T47D (cell line): ENCODE measurements at regions not wholly inside any gene's neighbourhood (a gene's known extent, or its start where the extent isn't known, plus 50 kb on each side); places are given as distances from the start of the nearest gene placed in this dataset.
"Not testable (repeated sequence)": the region's sequence is repeated elsewhere in the genome, so short reads cannot be mapped to it uniquely, and the experiment has no call there.

Experiments
- DNase-seq, 2 experiments: peaks; one replicate each; pipeline versions ENCODE4 v3.0.0 to v3.0.0-alpha.2; 2011 to 2012; ENCODE audit warnings: low read depth in 1 of 2, low spot score in 1 of 2
- JUND ChIP-seq: IDR thresholded peaks from 2 replicates; pipeline ENCODE4 v1.6.1; 2012; ENCODE audit warnings: low read depth
- in situ Hi-C: cut with HindIII; loops from 2 replicates; pipeline ENCODE4 v1.10.0; 2016; ENCODE audit warnings: low sequenced_read_pairs, low pct_unique_long_range_greater_than_20kb

DNA sequence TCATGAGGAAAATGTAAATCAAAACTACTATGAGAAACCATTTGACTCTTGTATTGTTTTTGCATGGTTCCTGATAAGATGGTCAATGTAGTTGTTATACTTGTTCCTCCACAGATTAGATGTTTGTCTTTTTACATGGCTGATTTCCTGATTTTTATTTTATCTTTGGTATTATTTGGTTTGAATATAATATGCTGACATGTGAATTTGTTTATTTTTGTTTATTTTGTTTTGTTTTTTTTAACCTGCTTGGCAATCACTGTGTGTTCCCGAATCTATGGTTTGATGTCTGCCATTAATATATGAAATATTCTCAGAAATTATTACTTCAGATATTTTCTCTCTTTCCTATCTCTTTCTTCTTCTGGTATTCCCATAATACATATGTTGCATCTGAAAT is 899.5 kb upstream of the ADGRB3 start:
- in situ Hi-C loops = no loop called here
- no peak for TF ChIP-seq JUND
- no peak for DNase-seq

DNA sequence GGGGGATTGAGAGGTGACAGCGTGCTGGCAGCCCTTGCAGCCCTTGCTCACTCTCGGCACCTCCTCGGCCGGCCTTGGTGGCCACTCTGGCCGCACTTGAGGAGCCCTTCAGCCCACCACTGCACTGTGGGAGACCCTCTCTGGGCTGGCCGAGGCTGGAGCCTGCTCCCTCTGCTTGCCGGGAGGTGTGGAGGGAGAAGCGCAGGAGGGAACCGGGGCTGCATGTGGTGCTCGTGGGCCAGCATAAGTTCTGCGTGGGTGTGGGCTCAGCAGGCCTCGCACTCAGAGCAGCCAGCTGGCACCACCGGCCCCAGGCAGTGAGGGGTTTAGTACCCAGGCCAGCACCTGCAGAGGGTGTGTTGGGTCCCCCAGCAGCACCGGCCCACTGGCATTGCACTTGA is 912.2 kb upstream of the ADGRB3 start:
- TF ChIP-seq JUND = no peak
- in situ Hi-C loops = no loop called here
- no peak for DNase-seq

DNA sequence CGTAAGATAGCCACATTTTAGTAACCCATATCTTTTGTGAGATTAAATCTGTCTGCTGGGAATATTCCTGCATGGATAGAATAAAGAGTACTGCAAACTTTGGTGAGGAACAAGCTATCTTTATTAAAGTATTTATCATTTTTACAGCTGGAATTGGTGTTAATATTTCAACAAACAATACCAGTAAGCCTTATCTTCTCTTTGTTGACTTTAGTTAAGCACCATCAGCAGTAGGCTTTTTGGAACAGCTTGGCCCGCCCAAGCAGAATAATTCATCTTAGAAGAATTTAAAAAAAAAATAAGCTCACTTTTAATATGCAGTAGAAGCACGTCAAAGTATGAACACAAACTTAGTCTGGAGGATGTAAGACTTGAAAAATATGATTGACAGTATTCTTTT is 917.8 kb upstream of the ADGRB3 start:
- TF ChIP-seq JUND = no peak
- in situ Hi-C loops = no loop called here
- DNase-seq = no peak

DNA sequence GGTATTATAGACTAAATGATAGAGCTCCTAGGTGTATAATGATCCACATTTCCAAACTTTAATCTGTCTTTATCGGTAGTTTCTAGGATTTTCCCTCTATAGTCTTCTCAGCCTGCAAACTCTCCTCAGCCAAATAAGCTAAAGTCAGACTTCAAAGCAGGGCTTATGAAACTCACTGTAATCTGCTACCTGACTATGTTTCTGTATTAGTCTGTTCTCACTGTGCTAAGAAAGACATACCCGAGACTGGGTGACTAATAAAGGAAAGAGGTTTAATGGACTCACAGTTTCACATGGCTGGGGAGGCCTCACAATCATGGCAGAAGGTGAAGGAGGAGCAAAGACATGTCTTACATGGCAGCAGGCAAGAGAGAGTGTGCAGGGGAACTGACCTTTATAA is 928.7 kb upstream of the ADGRB3 start:
- DNase-seq = no peak
- in situ Hi-C loops = no loop called here
- no peak for TF ChIP-seq JUND

DNA sequence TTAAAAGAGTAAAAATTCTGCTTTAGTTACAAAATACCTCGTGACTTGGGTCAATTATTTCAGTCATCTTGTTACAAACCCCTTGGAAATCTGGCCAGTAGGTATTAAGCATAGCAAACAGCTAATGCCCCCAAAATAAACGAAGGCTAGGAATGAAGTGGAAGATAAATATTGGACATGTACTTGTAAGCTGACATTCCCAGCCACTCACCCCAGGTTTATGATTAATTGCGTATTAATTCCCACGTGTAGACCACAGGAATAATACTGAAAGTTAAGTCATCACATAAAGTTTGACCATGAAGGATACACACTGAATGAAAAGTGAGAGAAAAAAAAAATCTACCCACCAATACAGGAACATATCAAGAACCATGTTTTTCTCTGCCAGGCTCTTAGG is 936.5 kb upstream of the ADGRB3 start:
- no peak for TF ChIP-seq JUND
- in situ Hi-C loops = no loop called here
- no peak for DNase-seq

DNA sequence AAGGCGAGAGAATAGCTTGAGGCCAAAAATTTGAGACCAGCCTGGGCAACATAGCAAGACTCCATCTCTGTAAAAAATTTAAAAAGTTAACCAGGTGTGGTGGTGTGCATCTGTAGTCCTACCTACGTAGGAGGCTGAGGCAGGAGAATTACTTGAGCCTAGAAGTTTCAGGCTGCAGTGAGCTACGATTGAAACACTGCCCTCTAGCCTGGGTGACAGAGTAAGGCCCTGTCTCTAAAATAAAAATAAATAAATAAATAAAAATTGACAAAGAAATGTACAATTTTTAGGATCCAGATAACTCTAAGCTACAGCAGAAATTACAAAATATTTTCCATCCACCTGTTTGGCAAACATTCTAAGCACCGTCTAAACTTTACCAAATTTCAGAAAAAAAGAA is 941.0 kb upstream of the ADGRB3 start:
- TF ChIP-seq JUND = no peak
- in situ Hi-C loops = no loop called here
- peak in 1 of 2 experiments; percentile 44 for DNase-seq

DNA sequence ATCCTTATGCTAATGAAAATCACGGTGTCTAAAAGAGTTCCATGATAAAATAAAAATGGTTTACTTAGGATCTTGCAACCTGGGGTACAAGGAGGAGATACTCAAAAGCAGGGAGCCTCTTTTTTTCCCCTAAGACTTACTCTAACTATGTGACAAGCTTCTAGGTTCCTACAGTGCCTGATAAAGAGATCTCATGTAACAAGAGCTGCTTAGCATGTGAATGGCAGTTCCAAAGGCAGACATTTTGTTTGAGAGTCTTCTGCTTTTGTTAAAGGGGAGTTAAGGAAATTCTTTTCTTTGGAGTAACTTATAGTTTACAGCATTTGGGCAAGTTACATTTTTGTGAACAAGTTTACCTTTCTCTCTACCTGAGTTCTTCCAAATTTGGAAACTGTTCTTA is 945.8 kb upstream of the ADGRB3 start:
- in situ Hi-C loops = no loop called here
- TF ChIP-seq JUND = no peak
- no peak for DNase-seq

DNA sequence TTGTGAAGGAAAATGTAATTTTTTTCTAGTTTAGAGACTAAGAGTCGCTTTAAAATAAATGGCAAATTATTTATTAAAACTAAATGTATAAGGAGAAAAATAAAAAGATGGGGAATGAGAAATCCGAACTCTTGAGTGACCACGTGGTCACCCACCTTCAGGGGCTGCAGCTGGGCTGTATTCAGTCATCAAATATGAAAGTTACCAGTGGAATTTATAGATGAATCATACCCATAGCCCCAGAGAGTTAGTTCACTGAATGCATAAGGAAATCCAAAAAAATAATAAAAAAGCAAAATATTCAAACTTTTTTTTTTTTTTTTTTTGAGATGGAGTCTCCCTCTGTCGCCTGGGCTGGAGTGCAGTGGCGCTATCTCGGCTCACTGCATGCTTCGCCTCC is 947.7 kb upstream of the ADGRB3 start:
- DNase-seq = no peak
- no peak for TF ChIP-seq JUND
- in situ Hi-C loops = no loop called here

DNA sequence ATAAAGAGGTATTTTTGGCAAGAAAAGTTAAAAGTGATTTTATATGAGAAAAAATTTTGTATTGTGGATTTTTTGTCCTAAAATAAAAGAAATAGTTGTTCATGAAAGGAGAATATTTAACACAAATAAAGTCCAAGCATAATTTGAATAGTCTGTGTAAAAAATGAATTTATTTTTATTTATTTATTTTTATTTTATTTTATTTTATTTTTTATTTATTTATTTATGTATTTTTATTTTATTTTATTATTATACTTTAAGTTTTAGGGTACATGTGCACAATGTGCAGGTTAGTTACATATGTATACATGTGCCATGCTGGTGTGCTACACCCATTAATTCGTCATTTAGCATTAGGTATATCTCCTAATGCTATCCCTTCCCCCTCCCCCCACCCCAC is 948.9 kb upstream of the ADGRB3 start:
- in situ Hi-C loops, DNase-seq: not testable (repeated sequence)

DNA sequence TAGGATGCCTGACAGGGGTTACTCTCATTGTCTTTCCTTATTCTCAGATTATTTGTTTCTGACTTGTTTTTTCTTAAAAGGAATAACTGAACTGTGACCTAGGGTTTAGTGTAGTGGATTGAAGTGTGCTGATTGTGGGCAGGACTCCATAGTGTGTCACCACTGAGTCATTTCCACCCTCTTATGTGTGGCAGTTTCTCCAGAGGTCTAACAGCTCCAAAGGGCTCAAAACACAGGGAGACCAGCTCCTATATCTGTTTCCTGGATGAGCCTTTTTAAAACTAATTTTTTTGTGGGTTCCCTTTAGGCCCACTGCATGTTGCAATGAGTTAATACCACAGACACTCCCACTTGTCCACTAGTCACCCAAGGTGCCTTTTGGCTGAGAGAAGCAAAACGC is 951.1 kb upstream of the ADGRB3 start:
- in situ Hi-C loops = no loop called here
- no peak for TF ChIP-seq JUND
- no peak for DNase-seq

DNA sequence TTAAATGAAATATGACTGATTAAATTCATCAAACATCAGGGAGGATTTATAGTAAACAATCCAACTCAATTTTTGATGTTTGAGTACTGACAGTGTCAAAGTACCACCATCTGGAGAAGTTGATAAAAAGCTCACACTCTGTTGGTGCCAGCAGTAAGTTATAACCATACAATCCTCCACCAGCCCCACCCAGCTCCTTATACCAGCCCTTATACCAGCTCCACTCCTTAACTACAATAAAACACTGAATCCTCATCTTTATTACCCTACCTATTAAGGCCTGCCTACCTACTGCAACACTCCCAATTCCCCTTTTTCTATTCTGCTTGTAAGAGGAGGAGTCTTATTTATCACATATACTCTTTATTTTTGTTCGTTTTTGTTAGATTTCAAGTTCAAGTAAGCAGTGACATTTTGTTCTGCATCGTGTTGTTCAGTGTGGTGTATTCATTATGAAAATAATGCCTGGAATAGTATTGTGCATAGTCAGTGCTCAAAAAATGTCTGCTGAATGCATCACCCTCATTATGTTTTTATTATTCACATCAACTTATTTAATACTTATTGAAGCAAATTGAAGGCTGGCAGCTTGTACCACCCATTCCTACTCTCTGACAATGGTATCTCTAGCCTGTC is 954.7 kb upstream of the ADGRB3 start:
- in situ Hi-C loops = no loop called here
- TF ChIP-seq JUND = no peak
- no peak for DNase-seq

DNA sequence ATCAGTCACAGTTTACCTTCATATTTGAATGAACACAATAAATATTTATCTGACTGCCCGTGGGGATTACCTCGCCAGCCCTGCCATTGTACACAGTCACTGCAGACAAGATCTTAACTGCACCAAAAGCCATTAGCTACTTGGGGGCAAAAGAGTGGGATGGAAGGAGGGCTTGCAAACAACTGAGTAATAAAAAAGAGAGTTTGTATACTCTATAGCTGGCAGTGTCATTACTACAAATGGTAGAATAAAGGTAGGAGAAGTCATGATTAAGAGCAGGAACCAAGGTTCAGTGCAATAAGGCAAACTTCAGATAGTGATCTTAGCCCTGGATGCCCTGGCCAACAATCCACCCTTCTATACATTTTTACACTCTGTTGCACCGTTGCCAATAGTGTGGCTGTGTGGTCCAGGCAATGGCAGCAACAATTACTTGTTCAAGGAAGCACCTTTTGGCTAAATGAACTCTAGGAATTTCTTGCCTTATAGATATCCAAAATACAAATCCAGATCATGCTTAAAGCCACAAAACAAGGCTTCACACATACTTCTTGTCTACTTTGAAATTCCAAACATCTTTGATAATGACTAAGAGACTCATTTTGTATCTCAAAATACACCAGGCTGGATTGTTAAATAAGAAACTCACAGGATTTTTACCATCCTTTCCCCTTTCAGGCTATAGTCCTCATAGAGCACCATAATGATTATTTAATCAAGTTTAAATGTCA is 955.4 kb upstream of the ADGRB3 start:
- peak; percentile 70; the same call in 1 of the 2 replicates for TF ChIP-seq JUND
- in situ Hi-C loops = no loop called here
- peak in 1 of 2 experiments; percentile 86 for DNase-seq

DNA sequence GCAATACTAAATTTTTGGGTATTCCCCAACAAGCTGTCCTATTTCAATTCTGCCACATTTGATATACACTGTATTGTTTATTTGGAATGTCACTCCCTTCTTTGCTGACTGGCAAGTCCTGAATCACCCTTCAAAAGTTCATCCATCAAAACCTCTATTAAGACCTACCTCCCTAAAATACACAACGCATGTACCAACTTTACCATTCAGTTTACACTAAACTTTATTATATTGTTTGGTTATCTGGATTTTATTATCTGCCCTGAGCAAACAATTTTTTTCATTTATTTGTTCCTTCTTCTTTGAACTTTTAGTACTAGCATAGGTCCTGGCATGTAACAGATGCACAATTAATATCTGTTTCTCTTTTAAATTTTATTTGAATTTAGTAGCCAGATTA is 958.2 kb upstream of the ADGRB3 start:
- DNase-seq = peak in 1 of 2 experiments; percentile 6
- no peak for TF ChIP-seq JUND
- in situ Hi-C loops = no loop called here
